ENCODE measurements at regions not wholly inside any gene's neighbourhood (a gene's known extent, or its start where the extent isn't known, plus 50 kb on each side); places are given as distances from the start of the nearest gene placed in this dataset.

DNA sequence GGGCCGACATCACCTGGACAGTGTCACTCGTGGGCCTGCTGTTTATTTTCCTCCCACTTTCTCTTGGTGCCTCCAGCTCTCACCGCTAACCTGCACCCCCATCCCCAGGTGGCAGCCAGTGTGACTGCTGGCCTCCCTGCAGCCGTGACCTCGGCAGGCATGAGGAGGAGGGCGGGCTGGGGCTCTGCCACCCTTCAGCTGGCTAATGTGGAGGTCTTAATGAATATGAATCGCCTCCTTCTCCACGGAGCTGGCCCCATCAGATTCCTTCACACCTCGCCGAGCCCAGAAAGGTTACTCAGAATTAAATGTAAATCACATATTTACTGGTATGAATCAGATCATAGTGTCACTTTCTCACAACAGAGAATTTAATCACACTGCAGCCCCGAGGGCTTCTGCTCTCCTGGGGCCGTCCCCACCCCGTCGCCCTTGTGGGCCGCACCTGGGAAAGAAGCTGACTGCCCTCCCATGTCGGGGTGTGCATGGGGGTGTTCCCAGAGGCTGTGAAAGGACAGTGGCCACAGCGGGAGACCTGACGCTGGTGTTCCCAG lies 171.1 kb upstream of the TLE3 start:
- no peak for DNase-seq
- Histone ChIP-seq H3K4me3 (ENCODE audit: insufficient read depth, low read depth, low read length) (no peak overlapping the region), H3K27me3 (ENCODE audit: control insufficient read depth, insufficient read depth, low read length) (no peaks in the 10 kb centered on the region), H3K36me3 (replicated peaks; ENCODE audit: control insufficient read depth, insufficient read depth, low read length) (no peaks in the 10 kb centered on the region)

DNA sequence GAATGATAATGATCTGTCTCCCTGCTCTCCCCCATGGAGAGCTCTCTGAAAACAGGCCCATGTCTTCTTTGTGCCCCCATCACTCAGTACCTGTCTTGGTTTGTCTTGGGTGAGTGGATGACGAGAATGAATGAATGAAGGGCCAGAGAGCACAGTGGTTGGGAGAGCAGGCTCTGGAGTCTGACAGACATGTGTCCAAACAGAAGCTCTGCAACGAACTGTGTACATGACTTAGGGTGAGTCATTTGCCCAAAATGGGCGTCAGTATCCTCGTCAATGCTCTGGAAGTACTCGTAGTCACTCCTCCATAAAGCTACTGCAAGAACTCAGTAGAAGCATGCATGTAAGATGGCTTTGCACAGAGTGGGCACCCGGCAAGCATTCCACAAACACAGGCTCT lies 170.2 kb upstream of the TLE3 start:
- H3K36me3 ChIP-seq (replicated peaks; ENCODE audit: control insufficient read depth, insufficient read depth, low read length): no peaks in the 10 kb centered on the region
- DNase-seq: no peak
- no peaks in the 10 kb centered on the region for H3K27me3 ChIP-seq (ENCODE audit: control insufficient read depth, insufficient read depth, low read length)
- H3K4me3 ChIP-seq (ENCODE audit: insufficient read depth, low read depth, low read length): no peak overlapping the region

- Histone ChIP-seq H3K27me3 (ENCODE audit: control insufficient read depth, insufficient read depth, low read length) (no peaks in the 10 kb centered on the region), H3K4me3 (ENCODE audit: insufficient read depth, low read depth, low read length) (no peak overlapping the region), H3K36me3 (replicated peaks; ENCODE audit: control insufficient read depth, insufficient read depth, low read length) (no peaks in the 10 kb centered on the region)
- DNase-seq: no peak
Measured at GRCh38 chr15:70267306-70267705, 169.6 kb upstream of the TLE3 start.

DNA sequence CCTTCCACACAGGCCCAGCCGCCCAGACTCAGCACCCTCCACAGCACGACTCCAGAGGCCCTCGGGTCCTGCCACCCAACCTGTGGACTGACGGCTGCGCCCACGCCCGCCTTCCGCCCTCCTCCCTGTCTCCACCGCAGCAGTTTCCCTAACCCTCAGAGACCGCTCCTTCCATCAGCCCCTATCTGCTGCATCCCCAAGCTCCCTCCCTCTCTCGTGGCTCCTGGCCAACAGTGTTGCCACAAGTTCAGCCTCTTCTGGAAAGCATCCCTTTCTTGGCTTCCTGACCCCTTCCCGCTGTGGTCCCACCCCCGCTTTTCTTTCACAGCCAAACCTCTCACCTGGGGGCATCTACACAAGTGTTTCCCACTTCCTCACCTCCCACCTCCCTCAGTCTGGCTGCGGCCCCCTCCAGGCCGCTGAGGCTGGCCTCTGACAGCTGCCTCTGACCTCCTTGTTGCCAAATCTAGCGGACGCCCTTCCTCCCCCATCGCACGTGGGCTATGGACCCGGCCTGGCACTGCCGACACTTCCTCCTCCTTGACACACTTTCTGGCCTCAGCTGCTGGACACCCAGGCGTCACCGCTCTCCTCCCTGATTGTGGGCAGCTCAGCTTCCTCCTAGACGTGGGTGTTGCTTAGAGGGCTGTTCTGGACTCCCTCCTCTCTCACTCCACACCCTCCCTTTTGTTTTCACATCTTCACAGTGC lies 168.8 kb upstream of the TLE3 start:
- H3K27me3 ChIP-seq (ENCODE audit: control insufficient read depth, insufficient read depth, low read length): no peaks in the 10 kb centered on the region
- H3K36me3 ChIP-seq (replicated peaks; ENCODE audit: control insufficient read depth, insufficient read depth, low read length): no peaks in the 10 kb centered on the region
- DNase-seq: peak; percentile 63
- no peak overlapping the region for H3K4me3 ChIP-seq (ENCODE audit: insufficient read depth, low read depth, low read length)

GRCh38 chr15:70265986-70266385 lies 168.3 kb upstream of the TLE3 start:
- H3K27me3 ChIP-seq (ENCODE audit: control insufficient read depth, insufficient read depth, low read length): no peaks in the 10 kb centered on the region
- DNase-seq: no peak
- no peak overlapping the region for H3K4me3 ChIP-seq (ENCODE audit: insufficient read depth, low read depth, low read length)
- H3K36me3 ChIP-seq (replicated peaks; ENCODE audit: control insufficient read depth, insufficient read depth, low read length): no peaks in the 10 kb centered on the region

GRCh38 chr15:70265466-70265978 lies 167.8 kb upstream of the TLE3 start:
- no peak overlapping the region for H3K4me3 ChIP-seq (ENCODE audit: insufficient read depth, low read depth, low read length)
- no peaks in the 10 kb centered on the region for H3K36me3 ChIP-seq (replicated peaks; ENCODE audit: control insufficient read depth, insufficient read depth, low read length)
- H3K27me3 ChIP-seq (ENCODE audit: control insufficient read depth, insufficient read depth, low read length): no peaks in the 10 kb centered on the region
- no peak for DNase-seq

DNA sequence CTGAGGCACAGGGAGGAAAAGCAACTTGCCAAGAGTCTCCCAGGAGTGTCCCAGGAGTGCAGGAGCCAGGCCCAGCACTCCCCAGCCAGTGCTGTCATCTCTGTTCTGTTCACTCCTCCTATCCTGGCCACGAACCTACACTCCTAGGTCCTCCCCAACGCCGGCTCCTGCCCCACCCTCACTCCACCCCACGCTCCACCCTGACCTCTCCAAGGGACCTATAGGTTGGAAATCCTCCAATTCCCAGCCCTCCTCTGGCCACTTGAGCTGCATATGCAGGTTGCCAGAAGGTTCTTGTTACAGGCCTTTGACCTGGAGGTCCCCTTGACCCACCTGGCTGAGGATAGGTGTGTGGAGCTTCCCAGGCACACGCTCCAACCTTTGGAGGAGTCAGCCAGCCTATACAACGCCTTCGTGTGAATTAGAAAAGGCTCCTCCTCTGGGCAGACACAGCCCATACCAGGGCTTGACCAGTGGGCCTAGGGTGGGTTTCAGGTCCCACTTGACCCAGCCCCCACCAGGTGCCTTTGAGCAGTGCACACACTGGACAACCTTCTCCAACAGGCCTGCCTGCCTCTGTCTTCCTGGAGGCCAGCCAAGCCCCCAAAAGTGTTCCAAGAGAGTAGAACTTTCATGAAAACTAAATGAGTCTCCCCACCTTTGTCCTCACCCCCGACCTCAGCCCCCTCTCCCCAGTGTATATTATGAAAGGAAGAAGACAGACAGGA lies 167.2 kb upstream of the TLE3 start:
- no peak for DNase-seq

DNA sequence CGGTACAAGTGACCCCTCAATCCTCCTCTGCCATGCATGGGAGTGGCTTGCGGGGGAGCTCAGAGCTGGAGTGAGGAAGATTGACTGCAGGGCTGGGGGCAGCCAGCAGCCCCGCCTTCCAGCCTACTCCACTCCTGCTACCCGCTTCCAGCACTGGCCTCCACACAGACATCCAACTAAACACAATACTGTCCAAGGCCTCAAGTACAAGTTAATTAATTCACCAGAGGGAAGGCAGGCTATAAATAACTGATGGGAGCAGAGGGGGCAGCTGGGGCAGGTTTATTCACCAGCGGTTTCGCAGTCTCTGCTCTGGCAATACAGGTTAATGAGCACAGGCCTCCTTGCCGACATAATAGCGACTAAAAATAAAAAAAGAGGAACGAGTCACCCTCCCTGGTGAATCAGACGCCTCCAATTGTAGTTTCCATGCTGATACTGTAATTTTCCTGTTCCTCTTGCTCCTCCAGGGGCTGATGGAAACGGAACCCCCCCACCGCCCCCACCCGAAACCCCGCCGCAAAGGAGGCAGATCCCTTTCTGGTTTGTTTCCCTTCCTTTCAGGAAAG lies 166.4 kb upstream of the TLE3 start:
- peak; percentile 79 for DNase-seq
- no peaks in the 10 kb centered on the region for H3K36me3 ChIP-seq (replicated peaks; ENCODE audit: control insufficient read depth, insufficient read depth, low read length)
- H3K4me3 ChIP-seq (ENCODE audit: insufficient read depth, low read depth, low read length): no peak overlapping the region
- H3K27me3 ChIP-seq (ENCODE audit: control insufficient read depth, insufficient read depth, low read length): no peaks in the 10 kb centered on the region

More for the DNA sequence above, 167.2 kb upstream of the TLE3 start:
- Histone ChIP-seq H3K36me3 (replicated peaks; ENCODE audit: control insufficient read depth, insufficient read depth, low read length) (no peaks in the 10 kb centered on the region), H3K27me3 (ENCODE audit: control insufficient read depth, insufficient read depth, low read length) (no peaks in the 10 kb centered on the region), H3K4me3 (ENCODE audit: insufficient read depth, low read depth, low read length) (no peak overlapping the region)

DNA sequence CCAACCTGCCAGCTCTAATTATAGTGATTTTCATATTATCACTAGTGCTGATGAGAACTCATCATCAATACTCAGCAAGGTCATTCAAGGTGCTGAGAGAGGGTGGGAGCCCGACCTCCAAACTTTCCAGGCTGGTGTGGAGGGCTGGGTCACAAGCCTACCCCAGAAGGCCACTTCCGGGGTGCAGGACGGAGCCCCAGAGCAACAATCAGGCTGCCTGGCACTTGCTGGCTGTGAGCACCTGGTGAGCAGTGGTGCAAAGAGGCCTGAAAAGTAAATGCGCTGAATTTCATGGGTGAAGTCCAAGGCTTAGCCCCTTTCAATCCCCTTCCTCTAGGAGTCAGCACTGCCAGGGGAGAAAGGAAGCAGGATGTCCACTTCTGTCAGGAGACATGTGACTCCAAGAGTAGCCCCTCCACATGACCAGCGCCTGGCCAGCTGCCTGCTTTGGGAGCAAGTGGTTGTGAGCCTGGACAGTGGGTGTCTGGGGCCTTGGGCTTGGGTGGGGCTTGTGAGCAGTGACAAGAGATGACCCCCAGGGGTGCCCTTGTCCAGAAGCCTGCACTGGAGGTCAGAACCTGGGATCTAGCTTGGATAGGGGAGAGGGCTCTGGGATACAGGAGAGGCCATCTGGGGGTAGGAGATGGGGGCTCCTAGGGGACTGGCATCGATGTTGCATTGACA lies 165.0 kb upstream of the TLE3 start:
- Histone ChIP-seq H3K27me3 (ENCODE audit: control insufficient read depth, insufficient read depth, low read length) (no peaks in the 10 kb centered on the region), H3K36me3 (replicated peaks; ENCODE audit: control insufficient read depth, insufficient read depth, low read length) (no peaks in the 10 kb centered on the region), H3K4me3 (ENCODE audit: insufficient read depth, low read depth, low read length) (no peak overlapping the region)
- peak; percentile 50 for DNase-seq

DNA sequence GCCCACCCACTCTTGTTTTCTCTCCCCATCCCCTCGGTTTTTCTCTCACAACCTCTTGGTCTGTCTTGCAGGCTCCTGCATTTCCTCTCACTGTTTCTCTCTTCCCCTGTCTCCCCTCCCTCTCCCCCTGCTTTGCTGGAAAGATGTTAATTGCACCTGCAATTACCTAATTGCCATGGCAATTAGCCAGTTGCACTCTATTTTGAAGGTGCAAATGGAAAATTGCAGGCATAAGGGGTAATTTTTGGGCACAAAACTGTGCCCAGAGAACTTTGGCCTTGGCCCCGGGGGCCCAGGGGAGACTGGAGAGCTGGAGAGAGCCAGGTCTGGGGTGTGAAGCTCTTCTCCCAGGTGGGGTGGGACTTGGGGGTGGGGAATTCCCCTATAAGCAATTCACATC lies 164.5 kb upstream of the TLE3 start:
- Histone ChIP-seq H3K36me3 (replicated peaks; ENCODE audit: control insufficient read depth, insufficient read depth, low read length) (no peaks in the 10 kb centered on the region), H3K4me3 (ENCODE audit: insufficient read depth, low read depth, low read length) (no peak overlapping the region), H3K27me3 (ENCODE audit: control insufficient read depth, insufficient read depth, low read length) (no peaks in the 10 kb centered on the region)
- peak; percentile 21 for DNase-seq

DNA sequence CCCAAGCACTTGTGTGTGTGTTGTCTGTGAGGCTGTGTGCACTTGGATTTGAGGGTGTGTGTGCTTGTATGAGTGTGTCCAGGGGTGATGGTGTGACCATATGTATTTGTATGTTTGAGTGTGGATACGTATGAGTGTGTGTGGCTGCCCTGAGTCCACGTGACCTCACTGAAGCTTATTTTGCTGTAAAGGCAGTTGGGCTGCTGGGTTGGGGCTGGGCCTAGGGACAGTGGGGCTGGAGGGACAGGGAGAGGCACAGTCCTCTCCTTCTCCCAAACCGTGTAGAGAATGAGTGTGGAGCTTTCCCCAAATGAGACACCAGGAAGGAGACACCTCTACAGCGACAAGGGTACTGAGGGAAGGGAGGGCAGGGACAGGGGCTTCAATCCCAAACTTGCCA lies 163.4 kb upstream of the TLE3 start:
- no peak overlapping the region for H3K4me3 ChIP-seq (ENCODE audit: insufficient read depth, low read depth, low read length)
- DNase-seq: peak; percentile 13
- no peaks in the 10 kb centered on the region for H3K27me3 ChIP-seq (ENCODE audit: control insufficient read depth, insufficient read depth, low read length)
- H3K36me3 ChIP-seq (replicated peaks; ENCODE audit: control insufficient read depth, insufficient read depth, low read length): no peaks in the 10 kb centered on the region

GRCh38 chr15:70260580-70260979 lies 162.9 kb upstream of the TLE3 start:
- no peak overlapping the region for H3K4me3 ChIP-seq (ENCODE audit: insufficient read depth, low read depth, low read length)
- no peaks in the 10 kb centered on the region for H3K36me3 ChIP-seq (replicated peaks; ENCODE audit: control insufficient read depth, insufficient read depth, low read length)
- peak; percentile 27 for DNase-seq
- H3K27me3 ChIP-seq (ENCODE audit: control insufficient read depth, insufficient read depth, low read length): no peaks in the 10 kb centered on the region

- H3K27me3 ChIP-seq (ENCODE audit: control insufficient read depth, insufficient read depth, low read length): no peaks in the 10 kb centered on the region
- peak; percentile 91 for DNase-seq
- H3K4me3 ChIP-seq (ENCODE audit: insufficient read depth, low read depth, low read length): no peak overlapping the region
- H3K36me3 ChIP-seq (replicated peaks; ENCODE audit: control insufficient read depth, insufficient read depth, low read length): no peaks in the 10 kb centered on the region
Measured at GRCh38 chr15:70259640-70260508, 162.2 kb upstream of the TLE3 start.

GRCh38 chr15:70259028-70259424 lies 161.3 kb upstream of the TLE3 start:
- DNase-seq: peak; percentile 49
- H3K36me3 ChIP-seq (replicated peaks; ENCODE audit: control insufficient read depth, insufficient read depth, low read length): no peaks in the 10 kb centered on the region

More at GRCh38 chr15:70259028-70259424, 161.3 kb upstream of the TLE3 start:
- H3K4me3 ChIP-seq (ENCODE audit: insufficient read depth, low read depth, low read length): no peak overlapping the region
- H3K27me3 ChIP-seq (ENCODE audit: control insufficient read depth, insufficient read depth, low read length): no peaks in the 10 kb centered on the region

Data from H7 (cell line).